NCI-H1417 (cell line): ENCODE measurements at regions not wholly inside any gene's neighbourhood (a gene's known extent, or its start where the extent isn't known, plus 50 kb on each side); places are given as distances from the start of the nearest gene placed in this dataset.

Source experiments
- DNase-seq, 3 experiments: peaks; one replicate each; lab custom pipeline; 2025; lab: John Stamatoyannopoulos, UW

DNA sequence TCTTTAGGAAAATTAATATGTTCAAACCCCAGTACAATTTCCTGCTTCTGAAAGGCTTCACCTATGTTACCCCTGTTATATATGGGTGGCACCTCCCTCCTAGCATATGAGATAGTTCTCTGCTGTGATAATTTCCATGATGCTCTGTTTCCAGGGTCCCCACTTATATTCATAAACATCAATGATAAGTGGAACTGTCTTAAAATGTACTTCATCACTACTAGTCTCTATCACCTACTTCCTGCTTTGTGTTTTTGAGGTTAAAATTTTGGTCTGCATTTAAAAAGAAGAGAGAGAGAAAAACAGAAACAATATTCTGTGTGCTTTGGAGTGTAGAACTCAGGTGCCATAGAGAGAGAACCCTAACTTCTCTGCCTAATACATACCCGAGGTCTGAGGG is 234.7 kb downstream of the HTR1A start:
- DNase-seq = no peak

DNA sequence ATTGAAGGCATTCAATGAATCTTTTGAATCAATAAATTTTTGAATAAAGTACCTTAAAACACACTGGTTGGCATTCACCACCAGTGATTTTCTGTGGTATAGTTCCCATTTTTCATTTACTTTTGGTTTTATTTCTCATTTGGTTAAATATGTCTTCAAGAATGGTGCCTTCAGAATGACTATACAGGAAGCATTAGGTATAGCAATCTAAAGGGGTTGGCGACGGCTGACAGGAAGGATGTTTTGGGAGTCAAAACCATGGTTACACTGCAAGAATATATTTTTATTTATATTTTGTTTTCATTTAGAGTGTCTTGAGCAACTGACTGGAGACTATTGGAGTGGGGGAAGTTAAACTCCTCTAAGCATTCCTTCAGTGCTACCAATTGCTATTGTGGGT is 235.7 kb downstream of the HTR1A start:
- DNase-seq = no peak

DNA sequence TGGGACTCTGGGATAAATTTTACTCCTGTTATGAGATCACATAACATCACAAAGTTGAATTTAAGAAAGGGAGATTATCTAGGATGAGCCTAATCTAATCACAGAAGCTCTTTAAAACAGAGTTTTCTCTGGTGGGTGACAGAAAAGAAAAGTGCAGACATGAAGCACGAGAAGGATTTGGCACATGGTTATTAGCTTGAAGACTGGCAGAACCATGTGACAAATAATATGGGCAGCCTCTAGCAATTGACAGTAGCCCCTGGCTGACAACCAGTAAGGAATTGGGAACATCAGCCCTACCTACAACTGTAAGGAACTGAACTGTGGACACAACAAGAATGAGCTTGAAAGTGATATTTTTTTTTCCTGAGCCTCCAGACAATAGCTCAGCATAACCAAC is 243.1 kb downstream of the HTR1A start:
- peak in 1 of 3 experiments; percentile 12 for DNase-seq

DNA sequence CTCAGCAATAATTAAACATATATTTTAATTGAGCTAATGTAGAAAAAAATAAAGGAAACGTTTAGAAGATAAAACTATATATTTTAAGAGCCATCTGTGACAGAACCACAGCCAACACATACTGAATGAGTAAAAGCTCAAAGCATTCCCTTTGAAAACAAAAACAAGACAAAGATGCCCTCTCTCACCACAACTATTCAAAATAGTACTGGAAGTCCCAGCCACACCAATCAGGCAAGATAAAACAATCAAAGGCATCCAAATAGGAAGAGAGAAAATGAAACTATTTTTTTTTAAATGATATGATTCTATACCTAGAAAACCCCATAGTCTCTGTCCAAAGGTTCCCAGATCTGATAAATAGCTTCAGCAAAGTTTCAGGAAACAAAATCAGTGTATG is 262.0 kb downstream of the HTR1A start:
- no peak for DNase-seq

DNA sequence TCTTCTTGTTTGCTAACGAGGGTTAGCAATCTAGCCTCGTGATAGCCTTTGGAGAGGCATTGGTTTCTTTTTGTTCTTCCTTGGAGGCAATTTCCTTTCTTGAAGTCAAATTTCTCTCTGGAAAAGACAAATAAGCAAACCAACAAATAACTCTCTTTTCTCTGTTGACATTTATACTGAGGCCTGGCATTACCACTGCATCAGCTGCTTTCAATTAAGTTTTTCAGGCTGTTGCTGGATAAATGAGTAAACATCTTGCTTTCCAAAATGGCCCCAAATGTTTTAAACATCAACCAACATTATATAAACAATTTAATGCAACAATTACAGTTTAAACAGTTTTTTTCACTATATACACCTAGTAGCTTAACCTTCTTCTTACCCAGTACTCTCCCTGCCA is 264.4 kb downstream of the HTR1A start:
- DNase-seq = peak in 1 of 3 experiments; percentile 7

DNA sequence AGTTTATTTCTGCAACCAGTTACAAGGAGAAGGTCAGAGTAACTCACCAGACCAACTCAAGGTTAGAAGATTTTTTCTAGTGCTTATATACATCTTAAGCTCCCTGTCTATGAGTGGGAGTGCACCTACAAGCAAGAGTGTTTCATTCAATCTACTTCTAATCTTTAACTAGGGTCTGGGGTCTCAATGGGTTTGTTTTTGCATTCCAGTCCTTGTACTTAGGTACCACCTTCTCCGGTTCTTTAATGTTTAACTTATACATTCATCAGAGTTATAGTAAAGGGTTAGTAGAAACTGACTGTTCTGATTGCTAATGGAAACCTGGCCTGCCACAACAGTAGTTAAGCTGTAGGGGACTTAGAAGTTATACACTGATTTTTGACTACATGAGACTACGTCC is 271.7 kb downstream of the HTR1A start:
- no peak for DNase-seq

DNA sequence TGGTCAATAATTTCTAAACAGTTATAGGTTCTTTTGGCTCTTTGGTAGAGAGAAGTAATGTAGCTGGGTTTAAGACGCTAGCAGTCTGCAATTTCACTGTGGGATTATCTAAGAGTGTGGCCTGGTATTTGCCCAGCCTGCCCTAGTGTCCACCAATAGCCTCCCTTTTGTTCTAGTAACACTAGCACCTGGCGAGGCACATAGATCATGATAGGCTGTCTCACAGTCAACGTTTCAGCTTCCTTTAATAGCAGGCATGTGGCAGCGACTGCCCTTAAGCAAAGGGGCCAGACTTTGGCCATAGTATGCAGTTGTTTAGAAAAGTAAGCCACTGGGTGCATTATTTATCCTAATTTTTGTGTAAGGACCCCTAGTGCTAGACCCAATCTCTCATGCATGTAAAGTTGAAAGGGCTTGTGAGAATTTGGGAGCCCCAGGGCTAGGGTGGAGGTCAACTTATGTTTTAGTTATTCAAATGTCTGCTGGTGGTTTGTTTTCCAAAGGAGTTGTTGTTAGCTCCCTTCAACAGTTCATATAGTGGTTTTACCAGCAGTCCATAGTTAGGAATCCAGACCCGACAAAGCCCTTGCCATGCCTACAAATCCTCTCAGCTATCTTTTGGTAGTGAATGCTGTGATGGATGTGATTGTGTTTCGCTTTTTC is 274.3 kb downstream of the HTR1A start:
- peak in 1 of 3 experiments; percentile 1 for DNase-seq

DNA sequence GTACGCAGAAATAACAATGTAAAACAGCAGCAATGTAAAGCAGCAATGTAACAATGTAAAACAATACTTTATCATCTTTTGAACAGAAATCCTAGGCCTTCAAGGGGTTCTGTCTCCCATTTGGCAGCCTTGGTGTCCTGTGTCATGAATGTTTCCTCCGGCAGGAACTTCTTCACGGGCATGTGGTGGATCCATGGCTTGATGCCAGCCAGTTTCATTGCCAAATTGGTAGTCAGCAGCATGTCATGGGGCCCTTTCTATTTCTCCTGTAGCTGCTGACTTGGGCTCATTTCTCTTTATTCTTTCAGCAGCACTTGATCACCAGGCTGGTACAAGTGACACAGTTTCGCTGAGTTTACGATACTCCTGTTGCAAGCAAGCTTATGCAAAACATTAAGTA is 275.3 kb downstream of the HTR1A start:
- no peak for DNase-seq

DNA sequence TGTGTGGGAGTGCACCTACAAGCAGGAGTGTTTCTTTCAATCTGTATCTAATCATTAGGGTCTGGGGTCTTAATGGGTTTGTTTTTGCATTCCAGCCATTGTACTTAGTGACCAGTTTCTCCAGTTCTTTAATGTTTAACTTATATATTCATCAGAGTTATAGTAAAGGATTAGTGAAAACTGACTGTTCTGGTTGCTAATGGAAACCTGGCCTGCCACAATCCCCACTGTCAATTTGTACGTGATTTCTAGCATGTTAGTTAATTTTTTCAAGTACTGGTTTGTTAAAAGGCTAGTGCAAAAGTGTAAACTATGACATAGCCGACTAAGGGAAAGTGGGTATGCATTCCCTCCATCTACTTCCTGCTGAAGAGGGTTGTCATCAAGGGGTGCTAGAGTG is 276.1 kb downstream of the HTR1A start:
- DNase-seq = no peak

DNA sequence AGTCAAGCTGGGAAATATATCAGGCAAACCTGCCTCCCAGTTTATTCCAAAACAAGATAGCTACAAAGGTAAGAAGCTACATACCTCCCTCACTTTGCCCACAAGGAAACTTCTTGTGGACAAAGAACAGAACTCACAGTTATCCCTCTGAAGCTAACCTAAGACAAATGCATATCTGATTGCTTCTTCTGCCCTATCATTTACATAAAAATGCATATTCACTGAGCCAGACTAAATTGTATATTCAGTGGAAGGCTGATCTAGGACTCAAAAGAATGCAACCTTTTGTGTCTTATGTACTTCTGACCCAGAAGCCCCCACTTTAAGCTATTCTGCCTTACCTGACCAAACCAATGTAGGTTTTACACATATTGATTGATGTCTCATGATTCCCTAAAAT is 276.8 kb downstream of the HTR1A start:
- DNase-seq = peak in 1 of 3 experiments; percentile 10

DNA sequence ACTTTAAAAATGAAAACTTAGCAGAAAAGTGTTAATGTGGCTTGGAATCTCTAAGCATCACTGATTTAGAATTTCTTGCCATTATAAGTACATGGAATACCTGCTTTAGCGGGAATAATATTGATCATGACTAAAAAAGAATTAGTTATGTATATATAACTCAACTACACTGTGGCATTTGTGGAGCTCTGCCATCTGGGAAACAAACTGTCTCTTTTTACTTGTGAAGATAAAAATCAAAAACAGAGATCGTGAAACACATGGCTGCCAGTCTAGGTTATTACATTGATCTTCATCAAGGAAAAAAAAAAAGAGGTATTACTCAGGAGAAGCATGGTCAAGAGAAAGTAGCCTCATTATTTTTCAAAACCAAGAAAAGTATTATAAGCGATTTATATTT is 287.4 kb downstream of the HTR1A start:
- no peak for DNase-seq

DNA sequence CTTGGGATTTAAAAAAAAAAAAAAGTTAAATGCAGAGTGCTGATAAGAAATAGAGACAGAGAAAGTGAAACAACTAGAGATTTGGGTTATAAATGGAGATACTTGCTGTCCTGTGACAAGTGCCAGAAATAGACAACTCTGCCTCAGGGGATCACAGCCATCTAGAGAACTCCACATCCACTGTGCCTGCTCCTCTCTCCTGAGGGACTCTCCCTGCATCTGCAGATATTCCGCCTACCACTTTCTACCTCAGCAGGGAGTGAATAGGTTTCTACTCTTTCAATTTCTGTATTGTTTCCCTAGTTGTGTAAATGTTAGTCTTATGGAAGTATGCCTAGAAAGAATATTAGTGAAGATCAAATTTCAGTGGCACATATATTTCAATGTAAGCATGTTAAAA is 307.2 kb downstream of the HTR1A start:
- DNase-seq = peak in 2 of 3 experiments; percentile 23 to 64

DNA sequence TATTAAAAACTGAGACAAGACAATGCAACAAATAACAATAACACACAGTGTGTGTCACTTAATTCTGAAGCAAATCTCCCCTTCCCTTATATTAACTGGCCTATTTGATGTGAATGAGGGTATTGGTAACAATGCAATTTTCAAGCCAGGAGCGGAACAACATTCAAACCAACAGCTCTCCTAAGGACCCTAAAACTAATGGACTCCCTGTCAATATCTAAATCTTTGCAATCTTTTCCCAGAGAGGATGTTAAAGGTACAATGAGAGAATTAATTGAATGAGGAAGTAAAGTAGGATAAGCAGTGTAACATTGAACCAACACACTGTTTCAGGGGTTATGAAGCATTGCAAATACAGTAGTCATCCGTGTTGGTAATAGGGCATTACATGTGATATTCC is 311.7 kb downstream of the HTR1A start:
- DNase-seq = no peak

DNA sequence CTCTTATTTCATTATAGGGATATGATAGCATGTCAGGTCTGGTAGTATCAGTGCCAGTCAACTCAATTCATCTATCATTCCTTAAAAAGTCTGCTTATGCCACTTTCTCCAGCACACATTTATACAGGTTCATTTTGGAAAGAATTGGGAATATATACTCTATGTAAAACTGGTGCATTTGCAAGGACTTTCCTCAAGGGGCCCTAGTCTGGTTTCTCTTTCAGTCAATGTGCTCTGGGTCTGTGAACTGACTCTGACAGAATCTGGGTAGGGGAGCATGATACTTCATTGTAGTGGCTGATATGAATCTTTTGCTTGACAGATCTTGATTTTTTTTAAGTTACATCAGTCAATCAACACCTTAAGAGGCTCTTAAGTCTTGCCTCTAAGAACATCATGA is 313.9 kb downstream of the HTR1A start:
- no peak for DNase-seq

DNA sequence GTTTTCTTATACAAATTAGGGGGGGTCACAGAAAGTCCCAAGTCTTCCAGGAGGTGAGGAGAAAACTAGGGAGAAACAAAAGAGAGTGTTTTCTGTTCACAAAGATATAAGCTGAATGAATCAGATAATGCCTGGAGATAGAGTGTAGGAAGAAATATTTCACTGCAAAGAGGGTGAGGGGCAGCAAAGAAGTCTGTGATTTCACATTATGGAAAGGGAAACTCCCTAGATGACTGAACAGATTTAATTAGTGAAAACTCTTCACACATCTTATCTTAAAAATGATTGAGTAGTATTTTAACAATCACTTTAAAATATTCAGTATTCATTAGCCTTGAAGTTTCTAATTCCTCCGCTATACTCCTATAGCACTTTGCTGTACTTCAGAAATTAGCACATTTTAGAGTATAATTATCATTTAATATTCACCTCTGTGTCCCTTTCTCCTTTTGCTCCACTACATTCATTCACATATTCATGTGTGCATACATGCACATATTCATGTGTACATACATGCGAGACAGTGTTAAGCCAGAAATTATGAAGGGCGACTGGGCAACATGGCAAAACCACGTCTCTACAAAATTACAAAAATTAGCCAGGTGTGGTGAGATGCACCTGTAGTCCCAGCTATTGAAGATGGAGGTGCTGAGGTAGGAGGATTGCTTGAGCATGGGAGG is 332.2 kb downstream of the HTR1A start:
- no peak for DNase-seq

DNA sequence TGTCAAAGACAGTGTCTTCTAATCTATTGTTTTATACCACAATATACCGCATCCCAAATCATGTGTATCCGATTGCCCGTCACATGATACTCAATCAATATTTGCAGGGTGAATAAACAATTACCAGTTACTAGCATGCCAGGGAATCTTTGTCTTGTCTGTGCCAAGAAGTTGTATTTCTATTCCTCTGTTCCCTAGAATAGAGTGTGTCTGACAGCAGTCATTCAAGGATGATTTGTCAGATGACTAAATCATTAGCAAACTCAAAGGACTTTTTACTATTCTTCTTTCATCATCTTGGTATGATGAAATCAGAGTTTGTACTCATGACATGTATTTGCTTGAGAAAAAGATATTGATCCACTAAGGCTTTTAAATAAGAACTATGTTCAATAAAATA is 348.8 kb downstream of the HTR1A start:
- DNase-seq = no peak

DNA sequence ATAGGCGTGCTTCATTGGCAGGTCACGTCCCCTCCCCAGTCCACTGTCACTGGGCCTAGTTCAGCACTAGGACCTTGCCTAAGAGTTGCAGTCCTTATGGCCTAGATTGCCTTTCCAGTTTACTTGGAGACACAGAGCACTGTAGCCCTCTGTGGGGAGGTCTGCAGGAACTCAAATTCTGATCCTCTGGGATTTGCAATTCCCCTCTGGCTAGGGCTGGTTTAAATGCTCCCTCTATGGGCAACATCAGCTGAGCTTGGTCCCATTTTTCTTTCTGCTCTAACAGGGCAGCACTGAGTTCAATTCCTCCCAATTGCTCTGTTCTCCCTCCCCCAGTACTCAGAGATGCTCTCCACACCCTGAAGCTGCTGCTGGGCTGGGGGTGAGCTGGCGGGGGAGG is 358.2 kb downstream of the HTR1A start:
- DNase-seq = no peak

DNA sequence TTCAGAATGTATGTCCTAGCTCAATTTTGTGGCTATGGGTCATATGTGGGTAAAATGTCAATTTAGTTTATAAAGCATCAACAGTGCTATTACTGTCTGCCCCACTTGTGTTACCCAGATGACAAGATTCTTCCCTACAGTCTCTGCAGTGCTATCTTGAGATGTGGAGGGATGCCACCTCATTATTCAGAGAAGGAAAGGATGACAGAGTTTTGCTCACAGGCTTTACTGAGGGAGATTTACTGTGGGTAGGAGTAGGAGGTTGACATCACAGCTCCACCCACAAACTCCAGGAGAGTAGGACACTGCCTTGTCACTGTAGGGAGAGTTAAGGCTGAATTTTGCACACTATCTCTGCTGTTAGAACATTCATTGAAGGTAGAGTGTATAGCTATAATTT is 359.3 kb downstream of the HTR1A start:
- no peak for DNase-seq

DNA sequence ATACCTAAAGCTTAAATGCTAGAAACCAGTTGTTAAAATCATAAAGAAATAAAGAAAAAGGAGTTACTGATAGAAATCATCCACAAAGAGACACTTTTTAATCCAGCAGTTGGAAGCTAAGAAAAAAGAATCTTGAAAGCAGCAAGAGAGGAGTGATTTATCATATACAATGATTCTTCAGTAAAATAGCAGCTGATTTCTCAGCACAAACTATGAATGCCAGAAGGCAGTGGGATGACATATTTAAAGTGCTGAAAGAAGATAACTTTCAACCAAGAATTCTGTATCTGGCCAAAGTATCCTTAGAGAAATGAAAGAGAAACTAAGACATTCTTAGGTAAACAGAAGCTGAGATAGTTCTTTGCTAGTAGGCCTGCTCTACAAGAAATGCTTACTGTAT is 366.0 kb downstream of the HTR1A start:
- no peak for DNase-seq

DNA sequence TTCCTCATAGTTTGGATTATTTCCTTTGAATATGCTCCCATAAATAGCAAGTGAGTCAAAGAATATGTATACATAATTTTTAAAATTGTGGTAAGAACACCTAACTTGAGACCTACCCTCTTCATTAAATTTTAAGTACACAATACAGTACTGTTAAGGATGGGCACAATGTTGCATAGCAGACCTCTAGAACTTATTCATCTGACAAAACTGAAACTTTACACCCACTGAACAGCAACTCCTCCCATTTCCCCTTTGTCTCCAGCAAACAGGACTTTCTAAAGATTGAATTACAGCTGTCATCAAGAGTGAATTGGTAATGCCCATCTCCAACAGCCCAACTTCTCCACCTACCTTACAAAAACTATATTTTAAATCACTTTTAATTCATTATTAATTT is 388.9 kb downstream of the HTR1A start:
- DNase-seq = no peak

DNA sequence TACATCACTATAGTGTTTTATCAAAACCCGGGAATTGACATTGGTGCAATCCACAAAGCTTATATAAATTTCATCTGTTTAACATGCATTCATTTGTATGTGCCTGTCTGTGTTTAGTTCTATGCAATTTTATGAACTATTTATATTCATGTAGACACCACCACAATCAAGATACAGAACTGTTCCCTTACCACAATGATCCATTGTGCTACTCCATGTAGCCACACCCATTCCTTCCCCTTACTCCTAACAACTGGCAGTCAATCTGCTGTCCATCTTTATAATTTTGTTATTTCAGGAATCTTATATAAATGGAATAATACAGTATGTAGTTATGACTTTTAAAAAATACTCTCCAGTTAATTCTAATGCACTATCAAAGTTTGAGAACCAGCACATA is 389.5 kb downstream of the HTR1A start:
- no peak for DNase-seq

DNA sequence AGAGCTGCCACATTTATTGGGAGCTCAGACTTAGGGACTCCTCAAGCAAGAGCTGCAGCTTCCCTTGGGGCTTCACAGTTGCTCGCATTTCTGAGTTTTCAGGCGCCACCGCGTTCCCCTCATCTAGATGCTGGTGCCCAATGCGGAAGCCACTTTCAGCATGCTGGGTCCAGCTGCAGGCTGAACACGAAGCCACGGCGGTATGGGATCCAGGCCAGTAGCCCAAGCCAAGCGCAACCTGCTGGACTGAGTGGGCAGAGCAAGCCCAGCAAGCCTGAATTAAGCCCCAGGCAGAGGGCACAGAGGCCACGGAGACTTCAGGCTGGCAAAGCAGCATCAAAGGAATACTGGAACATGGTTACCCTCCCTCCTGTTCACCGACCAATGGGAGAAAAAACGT is 391.5 kb downstream of the HTR1A start:
- DNase-seq = no peak

DNA sequence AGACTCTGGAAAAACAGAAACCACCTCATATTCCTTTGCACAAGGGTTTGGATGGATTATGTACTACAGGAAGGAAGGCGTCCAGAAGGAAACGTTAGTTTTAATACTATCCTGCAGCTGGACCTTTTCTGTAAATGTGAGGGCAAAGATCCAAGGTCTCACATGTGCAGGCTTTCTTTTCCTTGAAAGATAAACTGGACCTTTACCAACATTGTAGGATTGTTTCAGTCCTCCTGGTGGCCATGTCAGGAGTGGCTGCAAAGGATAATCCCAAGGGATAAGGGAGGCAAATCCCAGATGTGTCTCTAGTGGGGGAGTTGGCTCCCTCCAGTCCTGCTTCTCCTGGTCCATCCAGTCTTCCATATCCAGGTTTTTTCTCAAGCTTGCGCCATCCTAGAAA is 397.5 kb downstream of the HTR1A start:
- no peak for DNase-seq
